T-helper 17 cell (primary cell): ENCODE measurements at regions not wholly inside any gene's neighbourhood (a gene's known extent, or its start where the extent isn't known, plus 50 kb on each side); places are given as distances from the start of the nearest gene placed in this dataset.

Experiments
- ATAC-seq: fragments of 150-1000 bp; cut with Tn5 transposase; 2 replicates; pipeline ENCODE4 v1.10.0; 2021; ENCODE audit warnings: mild to moderate bottlenecking, moderate library complexity
- DNase-seq, 3 donors: peaks; one replicate each; pipeline versions ENCODE4 v3.0.0 to v3.0.0-alpha.2; 2020 to 2021
- H3K9me3 ChIP-seq: one replicate; pipeline ENCODE4 v1.7.0; 2013; ENCODE audit warnings: low read length, mild to moderate bottlenecking; ENCODE audit not compliant: control insufficient read depth, poor library complexity, severe bottlenecking
- H3K27ac Mint-ChIP-seq: one replicate; pipeline ENCODE4 v1.8.0; 2022; ENCODE audit warnings: mild to moderate bottlenecking, moderate library complexity, mixed read lengths
- H3K27me3 Mint-ChIP-seq: one replicate; pipeline ENCODE4 v1.8.0; 2022; ENCODE audit warnings: mixed read lengths
- H3K36me3 Mint-ChIP-seq: one replicate; pipeline ENCODE4 v1.8.0; 2022; ENCODE audit warnings: low read depth, mixed read lengths
- H3K4me1 Mint-ChIP-seq: one replicate; pipeline ENCODE4 v1.8.0; 2022; ENCODE audit warnings: mild to moderate bottlenecking, mixed read lengths
- H3K4me3 Mint-ChIP-seq: one replicate; pipeline ENCODE4 v1.8.0; 2022; ENCODE audit warnings: mild to moderate bottlenecking, moderate library complexity, mixed read lengths

GRCh38 chr22:47576908-47577307 lies 814.5 kb downstream of the TBC1D22A start:
- peaks cover 3% of the 10 kb centered on the region for H3K9me3 ChIP-seq
- Mint-ChIP-seq H3K4me3 (no peak overlapping the region), H3K27me3 (peaks cover 27% of the 10 kb centered on the region), H3K36me3 (no peaks in the 10 kb centered on the region), H3K27ac (no peak overlapping the region), H3K4me1 (no peaks in the 10 kb centered on the region)
- DNase-seq (no peak), ATAC-seq (no peak)

- Mint-ChIP-seq H3K27me3 (peaks cover 27% of the 10 kb centered on the region), H3K27ac (no peak overlapping the region), H3K4me1 (no peaks in the 10 kb centered on the region), H3K4me3 (no peak overlapping the region), H3K36me3 (no peaks in the 10 kb centered on the region)
- H3K9me3 ChIP-seq = no peaks in the 10 kb centered on the region
- no peak for DNase-seq
- ATAC-seq = no peak
Measured at GRCh38 chr22:47575291-47575690, 812.8 kb downstream of the TBC1D22A start.

- Mint-ChIP-seq H3K36me3 (no peaks in the 10 kb centered on the region), H3K27ac (no peak overlapping the region), H3K27me3 (peaks cover 22% of the 10 kb centered on the region), H3K4me3 (no peak overlapping the region), H3K4me1 (no peaks in the 10 kb centered on the region)
- ATAC-seq = no peak
- H3K9me3 ChIP-seq = no peaks in the 10 kb centered on the region
- DNase-seq = no peak
Measured at GRCh38 chr22:47574556-47574955, 812.1 kb downstream of the TBC1D22A start.

GRCh38 chr22:47573141-47573540 lies 810.7 kb downstream of the TBC1D22A start:
- ATAC-seq (no peak), DNase-seq (no peak)
- no peaks in the 10 kb centered on the region for H3K36me3 Mint-ChIP-seq
- peaks cover 3% of the 10 kb centered on the region for H3K4me1 Mint-ChIP-seq
- H3K9me3 ChIP-seq = no peaks in the 10 kb centered on the region
- H3K27me3 Mint-ChIP-seq = peaks cover 19% of the 10 kb centered on the region
- H3K4me3 Mint-ChIP-seq = no peak overlapping the region
- H3K27ac Mint-ChIP-seq = no peak overlapping the region

- H3K4me3 Mint-ChIP-seq = no peak overlapping the region
- H3K27me3 Mint-ChIP-seq = peaks cover 19% of the 10 kb centered on the region
- no peak overlapping the region for H3K27ac Mint-ChIP-seq
- no peaks in the 10 kb centered on the region for H3K36me3 Mint-ChIP-seq
- ATAC-seq (no peak), DNase-seq (no peak)
- H3K9me3 ChIP-seq = no peaks in the 10 kb centered on the region
- H3K4me1 Mint-ChIP-seq = peaks cover 3% of the 10 kb centered on the region
Measured at GRCh38 chr22:47572443-47572842, 810.0 kb downstream of the TBC1D22A start.

GRCh38 chr22:47571616-47572015 lies 809.2 kb downstream of the TBC1D22A start:
- no peaks in the 10 kb centered on the region for H3K9me3 ChIP-seq
- Mint-ChIP-seq H3K4me1 (peaks cover 3% of the 10 kb centered on the region), H3K4me3 (no peak overlapping the region), H3K27me3 (peaks cover 14% of the 10 kb centered on the region), H3K36me3 (no peaks in the 10 kb centered on the region), H3K27ac (no peak overlapping the region)
- no peak for ATAC-seq
- DNase-seq = no peak

- no peak overlapping the region for H3K4me3 Mint-ChIP-seq
- ATAC-seq (no peak), DNase-seq (no peak)
- peaks cover 3% of the 10 kb centered on the region for H3K4me1 Mint-ChIP-seq
- H3K36me3 Mint-ChIP-seq = no peaks in the 10 kb centered on the region
- H3K9me3 ChIP-seq = no peaks in the 10 kb centered on the region
- H3K27me3 Mint-ChIP-seq = peaks cover 12% of the 10 kb centered on the region
- no peak overlapping the region for H3K27ac Mint-ChIP-seq
Measured at GRCh38 chr22:47570851-47571250, 808.4 kb downstream of the TBC1D22A start.

- Mint-ChIP-seq H3K27ac (no peak overlapping the region), H3K4me3 (no peak overlapping the region), H3K4me1 (peaks cover 3% of the 10 kb centered on the region), H3K27me3 (peaks cover 10% of the 10 kb centered on the region), H3K36me3 (no peaks in the 10 kb centered on the region)
- ATAC-seq (no peak), DNase-seq (no peak)
- no peaks in the 10 kb centered on the region for H3K9me3 ChIP-seq
Measured at GRCh38 chr22:47570300-47570685, 807.8 kb downstream of the TBC1D22A start.

- ATAC-seq (no peak), DNase-seq (no peak)
- Mint-ChIP-seq H3K27ac (no peak overlapping the region), H3K27me3 (peaks cover 9% of the 10 kb centered on the region), H3K36me3 (no peaks in the 10 kb centered on the region), H3K4me1 (peaks cover 3% of the 10 kb centered on the region), H3K4me3 (no peak overlapping the region)
- no peaks in the 10 kb centered on the region for H3K9me3 ChIP-seq
Measured at GRCh38 chr22:47569389-47570299, 807.2 kb downstream of the TBC1D22A start.

GRCh38 chr22:47568700-47569099 lies 806.2 kb downstream of the TBC1D22A start:
- Mint-ChIP-seq H3K27ac (no peak overlapping the region), H3K4me1 (peaks cover 3% of the 10 kb centered on the region), H3K36me3 (no peaks in the 10 kb centered on the region), H3K27me3 (peaks cover 9% of the 10 kb centered on the region), H3K4me3 (no peak overlapping the region)
- no peak for ATAC-seq
- H3K9me3 ChIP-seq = no peaks in the 10 kb centered on the region
- DNase-seq = no peak

- Mint-ChIP-seq H3K27me3 (peaks cover 19% of the 10 kb centered on the region), H3K4me1 (peaks cover 6% of the 10 kb centered on the region), H3K36me3 (no peaks in the 10 kb centered on the region), H3K4me3 (no peak overlapping the region), H3K27ac (no peak overlapping the region)
- DNase-seq = no peak
- no peak for ATAC-seq
- no peaks in the 10 kb centered on the region for H3K9me3 ChIP-seq
Measured at GRCh38 chr22:47567126-47568090, 805.0 kb downstream of the TBC1D22A start.

- H3K27me3 Mint-ChIP-seq = peaks cover 16% of the 10 kb centered on the region
- no peak overlapping the region for H3K27ac Mint-ChIP-seq
- ATAC-seq = no peak
- no peaks in the 10 kb centered on the region for H3K36me3 Mint-ChIP-seq
- no peaks in the 10 kb centered on the region for H3K9me3 ChIP-seq
- DNase-seq = no peak
- peaks cover 6% of the 10 kb centered on the region for H3K4me1 Mint-ChIP-seq
- H3K4me3 Mint-ChIP-seq = no peak overlapping the region
Measured at GRCh38 chr22:47566491-47566890, 804.0 kb downstream of the TBC1D22A start.

GRCh38 chr22:47565607-47566006 lies 803.2 kb downstream of the TBC1D22A start:
- Mint-ChIP-seq H3K36me3 (no peaks in the 10 kb centered on the region), H3K27ac (no peak overlapping the region), H3K27me3 (peaks cover 16% of the 10 kb centered on the region), H3K4me3 (no peak overlapping the region), H3K4me1 (peaks cover 6% of the 10 kb centered on the region)
- H3K9me3 ChIP-seq = no peaks in the 10 kb centered on the region
- no peak for ATAC-seq
- no peak for DNase-seq
